H9 (cell line): ENCODE measurements at regions not wholly inside any gene's neighbourhood (a gene's known extent, or its start where the extent isn't known, plus 50 kb on each side); places are given as distances from the start of the nearest gene placed in this dataset.
A peak's percentile ranks its signal among the peaks of the same experiment; 100 is the strongest.

ENCODE experiments used
- DNase-seq: peaks from one replicate; pipeline ENCODE4 v3.0.0-alpha.2; 2017
- H2AFZ ChIP-seq: one replicate; pipeline ENCODE4 v1.6.1; 2013; ENCODE audit warnings: mild to moderate bottlenecking, low read length, control low read depth, moderate library complexity
- H2AK5ac ChIP-seq: 2 replicates; pipeline ENCODE4 v1.6.1; 2013; ENCODE audit warnings: low read length, control low read depth, mixed read lengths; ENCODE audit not compliant: insufficient read length
- H2BK120ac ChIP-seq: one replicate; pipeline ENCODE4 v1.6.1; 2013; ENCODE audit warnings: low read depth, mild to moderate bottlenecking, low read length, control low read depth, inconsistent platforms; ENCODE audit not compliant: poor library complexity, severe bottlenecking
- H2BK12ac ChIP-seq: 2 replicates; pipeline ENCODE4 v1.6.1; 2013; ENCODE audit warnings: low read length, control low read depth, mixed read lengths, low read depth; ENCODE audit not compliant: insufficient read length
- H2BK15ac ChIP-seq: 2 replicates; pipeline ENCODE4 v1.6.1; 2013; ENCODE audit warnings: low read depth, low read length, control low read depth
- H2BK20ac ChIP-seq: one replicate; pipeline ENCODE4 v1.6.1; 2013; ENCODE audit warnings: low read depth, mild to moderate bottlenecking, low read length, control low read depth, inconsistent platforms; ENCODE audit not compliant: poor library complexity, severe bottlenecking
- H2BK5ac ChIP-seq: 2 replicates; pipeline ENCODE4 v1.6.1; 2013; ENCODE audit warnings: low read length, control low read depth, mixed read lengths; ENCODE audit not compliant: insufficient read length
- H3K14ac ChIP-seq: 2 replicates; pipeline ENCODE4 v1.6.1; 2013; ENCODE audit warnings: low read length, control low read depth; ENCODE audit not compliant: insufficient read depth
- H3K18ac ChIP-seq: 2 replicates; pipeline ENCODE4 v1.6.1; 2013; ENCODE audit warnings: low read depth, mild to moderate bottlenecking, mixed read lengths, low read length, control low read depth; ENCODE audit not compliant: insufficient read length
- H3K23ac ChIP-seq: 2 replicates; pipeline ENCODE4 v1.6.1; 2013; ENCODE audit warnings: low read length, control low read depth, mixed read lengths, low read depth; ENCODE audit not compliant: insufficient read length
- H3K23me2 ChIP-seq: 2 replicates; pipeline ENCODE4 v1.6.1; 2013; ENCODE audit warnings: low read depth, mild to moderate bottlenecking, mixed read lengths, low read length, control low read depth; ENCODE audit not compliant: insufficient read length, poor library complexity, severe bottlenecking
- H3K27ac ChIP-seq: 2 replicates; pipeline ENCODE4 v1.5.1; 2013; ENCODE audit warnings: low read length, control low read depth, mixed read lengths, low read depth; ENCODE audit not compliant: insufficient read length
- H3K27me3 ChIP-seq: 2 replicates; pipeline ENCODE4 v1.6.1; 2013; ENCODE audit warnings: low read length, control low read depth, inconsistent platforms; ENCODE audit not compliant: insufficient read depth
- H3K4ac ChIP-seq: 2 replicates; pipeline ENCODE4 v1.6.1; 2013; ENCODE audit warnings: low read depth, mild to moderate bottlenecking, control low read depth, inconsistent platforms, low read length, moderate library complexity
- H3K4me1 ChIP-seq: 2 replicates; pipeline ENCODE4 v1.6.1; 2013; ENCODE audit warnings: low read length, control low read depth, inconsistent platforms; ENCODE audit not compliant: insufficient read depth
- H3K4me2 ChIP-seq: 2 replicates; pipeline ENCODE4 v1.6.1; 2013; ENCODE audit warnings: low read length, control low read depth, mixed read lengths; ENCODE audit not compliant: insufficient read length, insufficient read depth
- H3K56ac ChIP-seq: 2 replicates; pipeline ENCODE4 v1.6.1; 2013; ENCODE audit warnings: low read depth, mild to moderate bottlenecking, mixed read lengths, low read length, control low read depth; ENCODE audit not compliant: insufficient read length
- H3K79me1 ChIP-seq: 2 replicates; pipeline ENCODE4 v1.6.1; 2013; ENCODE audit warnings: low read depth, mild to moderate bottlenecking, moderate library complexity, low read length, control low read depth, inconsistent platforms; ENCODE audit not compliant: insufficient read depth, poor library complexity, severe bottlenecking
- H3K79me2 ChIP-seq: 2 replicates; pipeline ENCODE4 v1.6.1; 2013; ENCODE audit warnings: low read length, control low read depth, inconsistent platforms; ENCODE audit not compliant: insufficient read depth
- H3K9ac ChIP-seq: 2 replicates; pipeline ENCODE4 v1.6.1; 2013; ENCODE audit warnings: low read length, control low read depth, mixed read lengths; ENCODE audit not compliant: insufficient read length; ENCODE audit errors: extremely low read depth
- H3K9me3 ChIP-seq: one replicate; pipeline ENCODE4 v1.6.1; 2013; ENCODE audit warnings: low read depth, low read length, inconsistent platforms; ENCODE audit not compliant: control insufficient read depth
- H3T11ph ChIP-seq: one replicate; pipeline ENCODE4 v1.6.1; 2013; ENCODE audit warnings: mild to moderate bottlenecking, low read length, control low read depth, inconsistent platforms
- H4K20me1 ChIP-seq: one replicate; pipeline ENCODE4 v1.6.1; 2013; ENCODE audit not compliant: control insufficient read depth, insufficient read length, insufficient read depth
- H4K5ac ChIP-seq: 2 replicates; pipeline ENCODE4 v1.6.1; 2013; ENCODE audit warnings: low read depth, mild to moderate bottlenecking, mixed read lengths, low read length, control low read depth; ENCODE audit not compliant: insufficient read length
- H4K8ac ChIP-seq: replicated peaks from 2 replicates; pipeline ENCODE4 v1.6.1; 2013; ENCODE audit warnings: low read length, control low read depth, mixed read lengths, low read depth; ENCODE audit not compliant: insufficient read length
- H4K91ac ChIP-seq: 2 replicates; pipeline ENCODE4 v1.6.1; 2013; ENCODE audit warnings: low read depth, mild to moderate bottlenecking, moderate library complexity, mixed read lengths, low read length, control low read depth; ENCODE audit not compliant: insufficient read length
- H3K27ac Mint-ChIP-seq, 3 experiments: 2 replicates in 2 of 3; 3 replicates in 1 of 3; pipeline ENCODE4 v1.8.0; 2020 to 2021; ENCODE audit warnings: mixed read lengths in 3 of 3, mild to moderate bottlenecking in 1 of 3, moderate library complexity in 1 of 3
- H3K27me3 Mint-ChIP-seq: 2 replicates; pipeline ENCODE4 v1.8.0; 2021; ENCODE audit warnings: low read depth, mild to moderate bottlenecking, moderate library complexity, mixed read lengths
- H3K36me3 Mint-ChIP-seq, 3 experiments: 2 replicates in 2 of 3; 3 replicates in 1 of 3; pipeline ENCODE4 v1.8.0; 2020 to 2021; ENCODE audit warnings: low read depth in 3 of 3, mixed read lengths in 3 of 3; ENCODE audit not compliant: insufficient read depth in 1 of 3
- H3K4me1 Mint-ChIP-seq, 2 experiments: 2 replicates each; pipeline ENCODE4 v1.8.0; 2020; ENCODE audit warnings: mixed read lengths in 2 of 2
- H3K4me3 Mint-ChIP-seq, 2 experiments: 2 replicates in 1 of 2; 3 replicates in 1 of 2; pipeline ENCODE4 v1.8.0; 2020 to 2021; ENCODE audit warnings: mild to moderate bottlenecking in 2 of 2, mixed read lengths in 2 of 2, moderate library complexity in 1 of 2
- H3K9me3 Mint-ChIP-seq, 2 experiments: 2 replicates in 1 of 2; 3 replicates in 1 of 2; pipeline ENCODE4 v1.8.0; 2020; ENCODE audit warnings: mild to moderate bottlenecking in 2 of 2, mixed read lengths in 2 of 2, moderate library complexity in 1 of 2
- WGBS: extraction: QIAGEN DNeasy Blood & Tissue Kit; methylation state at CpG from one replicate; pipeline ENCODE4 v1.1.7; 2013; ENCODE audit warnings: missing lambda C conversion rate, low lambda C conversion rate, mixed read lengths; ENCODE audit not compliant: insufficient read length; ENCODE audit errors: extremely low coverage; 5-methylcytosine and 5-hydroxymethylcytosine counted together
- TF ChIP-seq, protein P1 (sequence below): fragments of 200-600 bp; sonication (generic); conservative IDR thresholded peaks from 3 replicates; pipeline ENCODE4 v1.8.0; 2021; ENCODE audit warnings: antibody characterized with exemption, mild to moderate bottlenecking

DNA sequence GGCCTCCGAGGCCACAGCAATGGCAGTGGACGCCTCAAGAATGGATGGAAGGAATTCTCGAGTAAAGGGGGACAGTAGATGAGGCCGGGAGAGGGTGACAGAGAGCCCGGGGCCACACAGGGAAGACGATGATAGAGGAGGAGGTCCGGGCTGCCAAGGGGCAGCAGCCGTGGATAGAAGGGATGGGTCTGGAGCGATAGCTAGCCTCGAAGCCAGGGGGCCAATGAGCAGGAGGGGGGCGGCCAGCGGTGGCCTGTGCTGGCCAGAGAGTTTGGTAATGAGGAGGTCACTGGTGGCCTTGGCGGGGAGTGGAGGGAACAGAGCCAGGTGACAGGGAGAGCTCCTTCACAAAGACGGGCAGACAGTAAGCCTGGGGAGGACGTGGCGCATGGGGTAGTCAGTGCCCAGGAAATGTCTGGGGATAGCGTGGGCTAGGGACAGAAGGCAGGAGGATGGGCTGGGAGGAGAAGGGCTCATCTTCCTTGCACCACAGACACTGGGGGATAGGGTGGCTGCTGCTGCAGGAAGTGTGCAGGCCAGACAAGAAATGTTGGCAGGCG lies 87.8 kb upstream of the ASB18 start:
- no peaks in the 10 kb centered on the region for H3K79me2 ChIP-seq
- no peaks in the 10 kb centered on the region for H4K20me1 ChIP-seq
- H3K9me3 Mint-ChIP-seq: no peaks in the 10 kb centered on the region
- H3K9me3 ChIP-seq: no peaks in the 10 kb centered on the region
- no peak overlapping the region for H2AK5ac ChIP-seq
- no peak overlapping the region for H3K9ac ChIP-seq
- H3K27ac ChIP-seq: no peak overlapping the region
- peaks cover 1% of the 10 kb centered on the region; the same call in 1 of the 2 replicates for H3K27me3 Mint-ChIP-seq
- H4K91ac ChIP-seq: no peak overlapping the region
- no peak overlapping the region for H3K14ac ChIP-seq
- H3K79me1 ChIP-seq: no peaks in the 10 kb centered on the region
- H3K18ac ChIP-seq: no peak overlapping the region
- no peaks in the 10 kb centered on the region for H3K36me3 Mint-ChIP-seq
- TF ChIP-seq, protein P1, sequence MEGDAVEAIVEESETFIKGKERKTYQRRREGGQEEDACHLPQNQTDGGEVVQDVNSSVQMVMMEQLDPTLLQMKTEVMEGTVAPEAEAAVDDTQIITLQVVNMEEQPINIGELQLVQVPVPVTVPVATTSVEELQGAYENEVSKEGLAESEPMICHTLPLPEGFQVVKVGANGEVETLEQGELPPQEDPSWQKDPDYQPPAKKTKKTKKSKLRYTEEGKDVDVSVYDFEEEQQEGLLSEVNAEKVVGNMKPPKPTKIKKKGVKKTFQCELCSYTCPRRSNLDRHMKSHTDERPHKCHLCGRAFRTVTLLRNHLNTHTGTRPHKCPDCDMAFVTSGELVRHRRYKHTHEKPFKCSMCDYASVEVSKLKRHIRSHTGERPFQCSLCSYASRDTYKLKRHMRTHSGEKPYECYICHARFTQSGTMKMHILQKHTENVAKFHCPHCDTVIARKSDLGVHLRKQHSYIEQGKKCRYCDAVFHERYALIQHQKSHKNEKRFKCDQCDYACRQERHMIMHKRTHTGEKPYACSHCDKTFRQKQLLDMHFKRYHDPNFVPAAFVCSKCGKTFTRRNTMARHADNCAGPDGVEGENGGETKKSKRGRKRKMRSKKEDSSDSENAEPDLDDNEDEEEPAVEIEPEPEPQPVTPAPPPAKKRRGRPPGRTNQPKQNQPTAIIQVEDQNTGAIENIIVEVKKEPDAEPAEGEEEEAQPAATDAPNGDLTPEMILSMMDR: no peak
- WGBS: no CpG with 5 or more reads among the region's 18 CpGs
- no peak overlapping the region for H2BK12ac ChIP-seq
- no peak overlapping the region for H4K8ac ChIP-seq
- DNase-seq: peak; percentile 20
- H2AFZ ChIP-seq: no peak overlapping the region
- no peak overlapping the region for H2BK5ac ChIP-seq
- H3K56ac ChIP-seq: no peak overlapping the region
- H3K27me3 ChIP-seq: no peaks in the 10 kb centered on the region
- peaks cover 13 to 14% of the 10 kb centered on the region in 2 experiments for H3K4me1 Mint-ChIP-seq
- no peak overlapping the region for H2BK15ac ChIP-seq
- no peak overlapping the region for H2BK20ac ChIP-seq
- 0 out of 2 replicates have a peak, but pooled peaks cover 2% of the 10 kb centered on the region for H3K4me1 ChIP-seq
- no peak overlapping the region for H3K4me3 Mint-ChIP-seq
- no peaks in the 10 kb centered on the region for H3K23me2 ChIP-seq
- H3K4me2 ChIP-seq: no peak overlapping the region
- no peak overlapping the region for H3K4ac ChIP-seq
- no peak overlapping the region for H3K23ac ChIP-seq
- H4K5ac ChIP-seq: no peak overlapping the region
- no peak overlapping the region for H2BK120ac ChIP-seq
- H3T11ph ChIP-seq: no peak overlapping the region
- H3K27ac Mint-ChIP-seq: no peak overlapping the region; a peak in 1 of 7 replicates
